ENCODE measurements at regions not wholly inside any gene's neighbourhood (a gene's known extent, or its start where the extent isn't known, plus 50 kb on each side); places are given as distances from the start of the nearest gene placed in this dataset.

GRCh38 chr15:47427463-47427862 is 289.8 kb upstream of the SEMA6D start:
- Histone ChIP-seq H2BK120ac (replicated peaks; ENCODE audit: low read depth, low read length) (no peak overlapping the region), H4K8ac (ENCODE audit: extremely low read depth, insufficient read depth, low read length) (no peak overlapping the region), H3K9me3 (ENCODE audit: insufficient read depth in 2 of 2, low read depth in 1 of 2, low read length in 1 of 2) (no peaks in the 10 kb centered on the region), H3K36me3 (ENCODE audit: control insufficient read depth in 2 of 4, insufficient read depth in 4 of 4, low read length in 3 of 4) (no peaks in the 10 kb centered on the region), H3K9ac (replicated peaks in 1 of 4; ENCODE audit: extremely low read depth in 1 of 4, low read depth in 3 of 4, low read length in 3 of 4) (no peak overlapping the region), H4K20me1 (replicated peaks in 1 of 2; ENCODE audit: control insufficient read depth in 1 of 2, insufficient read depth in 2 of 2, low read length in 2 of 2) (no peaks in the 10 kb centered on the region), H3K23ac (ENCODE audit: insufficient read length) (no peak overlapping the region), H2AK5ac (ENCODE audit: low read depth, low read length) (no peak overlapping the region), H3K4me3 (ENCODE audit: extremely low read depth in 1 of 4, insufficient read depth in 2 of 4, low read depth in 3 of 4, low read length in 4 of 4) (no peak overlapping the region), H4K5ac (ENCODE audit: insufficient read length, low read depth, low read length) (no peak overlapping the region), H3K56ac (replicated peaks; ENCODE audit: insufficient read length, low read depth, low read length) (no peak overlapping the region), H4K91ac (replicated peaks; ENCODE audit: insufficient read length, low read length) (no peak overlapping the region), H2BK12ac (ENCODE audit: low read depth, low read length) (no peak overlapping the region), H3K27ac (ENCODE audit: low read depth, low read length) (no peak overlapping the region), H3K4me2 (ENCODE audit: insufficient read depth in 1 of 2, low read depth in 2 of 2, low read length in 2 of 2) (no peak overlapping the region), H3K79me1 (ENCODE audit: low read depth, low read length) (no peaks in the 10 kb centered on the region), H3K4ac (replicated peaks; ENCODE audit: insufficient read length, low read depth, low read length) (no peak overlapping the region), H2BK5ac (ENCODE audit: low read depth, low read length) (no peak overlapping the region), H3K27me3 (replicated peaks in 1 of 4; ENCODE audit: control insufficient read depth in 3 of 4, extremely low read depth in 1 of 4, insufficient read depth in 3 of 4, low read length in 3 of 4) (no peaks in the 10 kb centered on the region), H2BK15ac (ENCODE audit: low read length) (no peak overlapping the region), H3K23me2 (ENCODE audit: low read depth, low read length) (no peaks in the 10 kb centered on the region), H3K79me2 (ENCODE audit: control insufficient read depth in 1 of 2, insufficient read depth in 2 of 2, low read length in 2 of 2) (no peaks in the 10 kb centered on the region), H2AFZ (ENCODE audit: low read length) (no peak overlapping the region), H2BK20ac (ENCODE audit: low read length) (no peak overlapping the region), H3K4me1 (replicated peaks in 1 of 4; ENCODE audit: control insufficient read depth in 3 of 4, insufficient read depth in 4 of 4, low read length in 3 of 4) (no peaks in the 10 kb centered on the region), H3K14ac (ENCODE audit: insufficient read length) (no peak overlapping the region), H3K18ac (ENCODE audit: extremely low read depth, low read length) (no peak overlapping the region)
- DNase-seq (ENCODE audit: low read depth in 1 of 2, low spot score in 2 of 2) (no peak), FAIRE-seq (no peak)
- ChIA-PET CTCF (ENCODE audit: partially characterized antibody) (interaction anchor here (0.6 kb wide), 1 partner anchor 220 kb away, joined by 3 read pairs; no protein-coding TSS in a partner anchor), POLR2A (ENCODE audit: partially characterized antibody) (no interaction called here)
- WGBS, 2 experiments (ENCODE audit: extremely low coverage in 1 of 2, insufficient coverage in 1 of 2, insufficient read length in 1 of 2, insufficient replicate concordance in 2 of 2, low coverage in 1 of 2, low lambda C conversion rate in 2 of 2, missing lambda C conversion rate in 1 of 2): 85% methylated on average over 1 of the region's 1 CpG; no CpG with 5 or more reads in 1 of the 2 experiments
- TF ChIP-seq EZH2 (IDR thresholded peaks at IDR 0.05; ENCODE audit: low read depth, low read length, severe bottlenecking) (no peak), KDM1A (IDR thresholded peaks at IDR 0.05; ENCODE audit: borderline replicate concordance, low read length) (no peak), CTBP2 (IDR thresholded peaks at IDR 0.05; ENCODE audit: borderline replicate concordance, insufficient read depth, insufficient read length, low read length) (no peak), TCF12 (IDR thresholded peaks at IDR 0.05; ENCODE audit: low read depth, low read length) (no peak), BACH1 (IDR thresholded peaks at IDR 0.05; ENCODE audit: low read length) (no peak), FOSL1 (IDR thresholded peaks at IDR 0.05; ENCODE audit: insufficient read depth, low read depth, low read length) (no peak), E2F6 (IDR thresholded peaks at IDR 0.05) (no peak), YY1 (IDR thresholded peaks at IDR 0.05; ENCODE audit: low read depth, low read length) (no peak)
- TF ChIP-seq, protein P1, sequence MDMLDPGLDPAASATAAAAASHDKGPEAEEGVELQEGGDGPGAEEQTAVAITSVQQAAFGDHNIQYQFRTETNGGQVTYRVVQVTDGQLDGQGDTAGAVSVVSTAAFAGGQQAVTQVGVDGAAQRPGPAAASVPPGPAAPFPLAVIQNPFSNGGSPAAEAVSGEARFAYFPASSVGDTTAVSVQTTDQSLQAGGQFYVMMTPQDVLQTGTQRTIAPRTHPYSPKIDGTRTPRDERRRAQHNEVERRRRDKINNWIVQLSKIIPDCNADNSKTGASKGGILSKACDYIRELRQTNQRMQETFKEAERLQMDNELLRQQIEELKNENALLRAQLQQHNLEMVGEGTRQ (IDR thresholded peaks at IDR 0.05; ENCODE audit: low read length): no peak
- TF ChIP-seq, protein P2, sequence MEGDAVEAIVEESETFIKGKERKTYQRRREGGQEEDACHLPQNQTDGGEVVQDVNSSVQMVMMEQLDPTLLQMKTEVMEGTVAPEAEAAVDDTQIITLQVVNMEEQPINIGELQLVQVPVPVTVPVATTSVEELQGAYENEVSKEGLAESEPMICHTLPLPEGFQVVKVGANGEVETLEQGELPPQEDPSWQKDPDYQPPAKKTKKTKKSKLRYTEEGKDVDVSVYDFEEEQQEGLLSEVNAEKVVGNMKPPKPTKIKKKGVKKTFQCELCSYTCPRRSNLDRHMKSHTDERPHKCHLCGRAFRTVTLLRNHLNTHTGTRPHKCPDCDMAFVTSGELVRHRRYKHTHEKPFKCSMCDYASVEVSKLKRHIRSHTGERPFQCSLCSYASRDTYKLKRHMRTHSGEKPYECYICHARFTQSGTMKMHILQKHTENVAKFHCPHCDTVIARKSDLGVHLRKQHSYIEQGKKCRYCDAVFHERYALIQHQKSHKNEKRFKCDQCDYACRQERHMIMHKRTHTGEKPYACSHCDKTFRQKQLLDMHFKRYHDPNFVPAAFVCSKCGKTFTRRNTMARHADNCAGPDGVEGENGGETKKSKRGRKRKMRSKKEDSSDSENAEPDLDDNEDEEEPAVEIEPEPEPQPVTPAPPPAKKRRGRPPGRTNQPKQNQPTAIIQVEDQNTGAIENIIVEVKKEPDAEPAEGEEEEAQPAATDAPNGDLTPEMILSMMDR (IDR thresholded peaks at IDR 0.05; ENCODE audit: control extremely low read depth in 1 of 3, insufficient read depth in 1 of 3, low read depth in 1 of 3, low read length in 3 of 3): no peak

All from H1 (cell line).